BJ (cell line): ENCODE measurements at regions not wholly inside any gene's neighbourhood (a gene's known extent, or its start where the extent isn't known, plus 50 kb on each side); places are given as distances from the start of the nearest gene placed in this dataset.

ENCODE experiments used
- CTCF ChIA-PET: fragments of 350-600 bp; formaldehyde crosslinking; extraction: SDS; loops from one replicate; lab custom pipeline; 2021; ENCODE audit warnings: antibody characterized with exemption, inconsistent platforms; lab: Yijun Ruan, JAX
- POLR2A ChIA-PET: fragments of 300-600 bp; sonication (Branson Sonifier 250); formaldehyde crosslinking; extraction: SDS; loops from one replicate; lab custom pipeline; 2021; ENCODE audit warnings: antibody characterized with exemption; lab: Charles Lee
- DNase-seq: peaks from one replicate; pipeline ENCODE4 v3.0.0-alpha.2; 2011; ENCODE audit warnings: low read depth
- H3K27me3 ChIP-seq: 2 replicates; pipeline ENCODE4 v1.6.0; 2011; ENCODE audit warnings: low read length; ENCODE audit not compliant: control insufficient read depth, insufficient read depth
- H3K36me3 ChIP-seq: 2 replicates; pipeline ENCODE4 v1.5.1; 2011; ENCODE audit warnings: low read length; ENCODE audit not compliant: control insufficient read depth, insufficient read depth
- H3K4me3 ChIP-seq: 2 replicates; pipeline ENCODE4 v1.5.1; 2011; ENCODE audit warnings: low read depth, mild to moderate bottlenecking, control low read depth, low read length
- TF ChIP-seq, protein P1 (sequence below): IDR thresholded peaks from 2 replicates; pipeline ENCODE4 v1.5.1; 2011; ENCODE audit warnings: low read depth, mild to moderate bottlenecking, control low read depth, inconsistent platforms, low read length, moderate library complexity; ENCODE audit not compliant: insufficient read depth

DNA sequence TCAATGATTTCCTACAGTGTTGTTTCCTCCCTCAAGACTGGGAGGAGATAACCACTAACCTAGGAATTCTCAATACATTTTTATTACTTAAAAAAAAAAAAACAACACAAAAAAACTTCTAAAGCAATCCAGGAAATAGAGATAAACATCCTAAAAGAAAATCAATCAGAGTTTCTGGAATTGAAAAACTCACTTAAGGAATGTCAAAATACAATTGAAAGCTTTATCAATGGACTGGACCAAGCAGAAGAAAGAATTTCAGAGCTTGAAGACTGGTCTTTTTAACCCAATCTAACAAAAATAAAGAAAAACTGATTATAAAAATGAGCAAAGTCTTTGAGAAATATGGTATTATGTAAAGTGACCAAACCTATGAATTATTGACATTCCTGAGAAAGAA, 394.1 kb downstream of the XPNPEP1 start:
- no peak for DNase-seq
- no peaks in the 10 kb centered on the region for H3K27me3 ChIP-seq
- CTCF ChIA-PET: no interaction called here
- H3K4me3 ChIP-seq: no peak overlapping the region
- POLR2A ChIA-PET: no interaction called here
- H3K36me3 ChIP-seq: no peaks in the 10 kb centered on the region
- TF ChIP-seq, protein P1, sequence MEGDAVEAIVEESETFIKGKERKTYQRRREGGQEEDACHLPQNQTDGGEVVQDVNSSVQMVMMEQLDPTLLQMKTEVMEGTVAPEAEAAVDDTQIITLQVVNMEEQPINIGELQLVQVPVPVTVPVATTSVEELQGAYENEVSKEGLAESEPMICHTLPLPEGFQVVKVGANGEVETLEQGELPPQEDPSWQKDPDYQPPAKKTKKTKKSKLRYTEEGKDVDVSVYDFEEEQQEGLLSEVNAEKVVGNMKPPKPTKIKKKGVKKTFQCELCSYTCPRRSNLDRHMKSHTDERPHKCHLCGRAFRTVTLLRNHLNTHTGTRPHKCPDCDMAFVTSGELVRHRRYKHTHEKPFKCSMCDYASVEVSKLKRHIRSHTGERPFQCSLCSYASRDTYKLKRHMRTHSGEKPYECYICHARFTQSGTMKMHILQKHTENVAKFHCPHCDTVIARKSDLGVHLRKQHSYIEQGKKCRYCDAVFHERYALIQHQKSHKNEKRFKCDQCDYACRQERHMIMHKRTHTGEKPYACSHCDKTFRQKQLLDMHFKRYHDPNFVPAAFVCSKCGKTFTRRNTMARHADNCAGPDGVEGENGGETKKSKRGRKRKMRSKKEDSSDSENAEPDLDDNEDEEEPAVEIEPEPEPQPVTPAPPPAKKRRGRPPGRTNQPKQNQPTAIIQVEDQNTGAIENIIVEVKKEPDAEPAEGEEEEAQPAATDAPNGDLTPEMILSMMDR: no peak

DNA sequence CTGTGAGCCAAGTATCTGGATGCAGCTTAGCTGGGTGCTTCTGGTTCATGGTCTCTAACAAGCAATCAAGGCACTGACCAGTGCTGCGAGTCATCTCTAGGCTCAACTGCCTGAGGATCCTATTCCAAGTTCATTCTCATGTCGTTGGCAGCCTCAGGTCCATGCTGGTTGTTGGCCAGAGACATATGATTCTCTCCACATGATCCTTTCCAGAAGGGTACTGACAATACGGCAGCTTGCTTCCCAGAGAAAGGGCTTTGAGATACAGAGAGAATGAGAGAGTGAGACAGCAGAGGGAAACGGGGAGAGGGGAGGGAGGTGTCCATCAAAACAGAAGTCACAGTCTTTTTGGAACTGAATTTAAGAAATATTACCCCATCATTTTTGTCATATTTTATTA, 405.6 kb downstream of the XPNPEP1 start:
- TF ChIP-seq, protein P1: no peak
- Histone ChIP-seq H3K4me3 (no peak overlapping the region), H3K36me3 (no peaks in the 10 kb centered on the region), H3K27me3 (no peaks in the 10 kb centered on the region)
- DNase-seq: no peak
- ChIA-PET POLR2A (no interaction called here), CTCF (no interaction called here)

DNA sequence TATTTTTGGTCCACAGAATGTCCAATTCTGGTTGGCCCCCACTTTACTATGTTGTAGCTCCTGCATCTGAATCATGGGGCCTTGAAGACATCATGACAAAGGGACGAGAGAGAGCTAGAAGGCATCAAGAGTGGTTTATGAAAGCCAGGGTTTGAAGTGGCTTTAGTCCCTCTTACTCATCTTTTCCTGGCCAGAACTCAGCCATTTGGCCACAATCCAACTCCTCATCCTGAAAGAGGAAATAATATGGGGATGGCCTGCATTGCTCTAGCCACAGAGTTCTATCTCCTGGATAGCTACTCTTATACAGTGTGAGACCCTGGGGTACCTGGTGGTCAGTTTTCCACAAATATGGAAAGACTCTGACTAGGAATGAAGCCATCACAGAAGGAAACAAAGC, 418.9 kb downstream of the XPNPEP1 start:
- POLR2A ChIA-PET: no interaction called here
- Histone ChIP-seq H3K27me3 (no peaks in the 10 kb centered on the region), H3K4me3 (no peak overlapping the region), H3K36me3 (no peaks in the 10 kb centered on the region)
- TF ChIP-seq, protein P1: no peak
- CTCF ChIA-PET: no interaction called here
- DNase-seq: no peak

DNA sequence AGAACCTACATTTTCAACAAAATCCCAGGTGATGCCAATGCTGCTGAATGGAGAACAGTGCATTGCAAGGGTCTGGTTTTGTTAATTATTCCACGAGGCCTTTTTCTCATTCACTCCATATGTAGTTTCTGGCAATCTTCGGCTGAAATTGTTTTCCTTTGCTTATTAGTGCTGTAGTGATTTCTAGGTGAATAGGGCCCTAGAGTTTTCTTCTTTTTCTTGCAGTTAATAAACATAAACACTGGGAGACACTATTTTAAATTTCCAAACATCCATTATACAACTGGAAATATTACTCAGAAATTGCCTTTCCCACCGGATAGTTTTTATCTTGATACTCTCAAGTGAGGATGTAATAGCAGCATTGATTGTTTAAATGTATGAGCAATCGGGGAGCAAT, 435.6 kb downstream of the XPNPEP1 start:
- TF ChIP-seq, protein P1: no peak
- no peak overlapping the region for H3K4me3 ChIP-seq
- CTCF ChIA-PET: no interaction called here
- POLR2A ChIA-PET: no interaction called here
- no peaks in the 10 kb centered on the region for H3K27me3 ChIP-seq
- H3K36me3 ChIP-seq: no peaks in the 10 kb centered on the region
- no peak for DNase-seq

- no peak overlapping the region for H3K4me3 ChIP-seq
- TF ChIP-seq, protein P1: no peak
- no peak for DNase-seq
- no peaks in the 10 kb centered on the region for H3K36me3 ChIP-seq
- POLR2A ChIA-PET: no interaction called here
- CTCF ChIA-PET: interaction anchor here (1.1 kb wide), 1 partner anchor 9 kb away, joined by 3 read pairs; no protein-coding TSS in a partner anchor
- no peaks in the 10 kb centered on the region for H3K27me3 ChIP-seq
Measured at GRCh38 chr10:109480836-109481235, 442.5 kb downstream of the XPNPEP1 start.
